LNCAP (cell line): ENCODE measurements at regions not wholly inside any gene's neighbourhood (a gene's known extent, or its start where the extent isn't known, plus 50 kb on each side); places are given as distances from the start of the nearest gene placed in this dataset.

Experiments
- TF ChIP-seq, protein P1 (sequence below): fragments of 450-650 bp; IDR thresholded peaks from 2 replicates; pipeline ENCODE4 v1.5.1; 2017; ENCODE audit warnings: mild to moderate bottlenecking

DNA sequence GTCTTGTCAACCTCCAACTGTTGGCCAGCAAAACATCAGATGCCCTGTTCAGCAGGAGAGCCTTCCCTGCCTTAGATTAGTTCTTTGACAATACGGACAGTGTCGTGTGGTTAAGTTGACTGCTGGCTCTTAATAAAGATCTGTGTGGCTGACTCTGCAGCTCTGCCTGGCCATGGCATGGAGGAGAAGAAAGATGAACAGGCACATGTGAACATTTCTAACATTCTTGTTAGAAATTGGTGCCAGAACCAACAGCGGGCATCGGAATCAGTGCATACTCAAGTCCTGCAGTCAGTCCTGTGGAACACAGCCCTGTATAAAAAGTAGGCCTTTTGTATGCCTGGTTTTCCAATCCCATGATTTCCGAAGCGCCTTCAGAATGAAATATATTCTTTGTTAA is 455.6 kb downstream of the POM121L12 start:
- TF ChIP-seq, protein P1, sequence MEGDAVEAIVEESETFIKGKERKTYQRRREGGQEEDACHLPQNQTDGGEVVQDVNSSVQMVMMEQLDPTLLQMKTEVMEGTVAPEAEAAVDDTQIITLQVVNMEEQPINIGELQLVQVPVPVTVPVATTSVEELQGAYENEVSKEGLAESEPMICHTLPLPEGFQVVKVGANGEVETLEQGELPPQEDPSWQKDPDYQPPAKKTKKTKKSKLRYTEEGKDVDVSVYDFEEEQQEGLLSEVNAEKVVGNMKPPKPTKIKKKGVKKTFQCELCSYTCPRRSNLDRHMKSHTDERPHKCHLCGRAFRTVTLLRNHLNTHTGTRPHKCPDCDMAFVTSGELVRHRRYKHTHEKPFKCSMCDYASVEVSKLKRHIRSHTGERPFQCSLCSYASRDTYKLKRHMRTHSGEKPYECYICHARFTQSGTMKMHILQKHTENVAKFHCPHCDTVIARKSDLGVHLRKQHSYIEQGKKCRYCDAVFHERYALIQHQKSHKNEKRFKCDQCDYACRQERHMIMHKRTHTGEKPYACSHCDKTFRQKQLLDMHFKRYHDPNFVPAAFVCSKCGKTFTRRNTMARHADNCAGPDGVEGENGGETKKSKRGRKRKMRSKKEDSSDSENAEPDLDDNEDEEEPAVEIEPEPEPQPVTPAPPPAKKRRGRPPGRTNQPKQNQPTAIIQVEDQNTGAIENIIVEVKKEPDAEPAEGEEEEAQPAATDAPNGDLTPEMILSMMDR, result no peak

DNA sequence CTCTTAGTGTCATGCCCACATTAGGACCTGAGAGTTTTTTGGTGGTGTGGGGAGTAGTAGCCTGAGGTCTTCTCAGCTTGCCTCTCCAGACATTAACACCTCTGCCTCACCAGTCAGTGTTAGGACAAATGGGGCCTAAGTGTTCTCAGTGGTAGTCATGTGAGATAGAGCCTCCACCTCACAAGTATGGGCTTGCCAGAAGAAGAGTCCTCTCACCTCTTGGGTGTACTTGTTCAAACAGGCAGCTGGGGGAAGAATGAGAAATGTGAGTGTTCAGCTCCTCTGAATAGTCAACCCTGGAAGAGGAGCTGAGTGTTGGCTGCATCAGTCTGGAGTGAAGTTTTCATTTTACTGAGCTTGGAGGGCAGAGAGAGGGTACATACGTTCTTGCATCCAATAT is 464.6 kb downstream of the POM121L12 start:
- TF ChIP-seq, protein P1, result no peak

DNA sequence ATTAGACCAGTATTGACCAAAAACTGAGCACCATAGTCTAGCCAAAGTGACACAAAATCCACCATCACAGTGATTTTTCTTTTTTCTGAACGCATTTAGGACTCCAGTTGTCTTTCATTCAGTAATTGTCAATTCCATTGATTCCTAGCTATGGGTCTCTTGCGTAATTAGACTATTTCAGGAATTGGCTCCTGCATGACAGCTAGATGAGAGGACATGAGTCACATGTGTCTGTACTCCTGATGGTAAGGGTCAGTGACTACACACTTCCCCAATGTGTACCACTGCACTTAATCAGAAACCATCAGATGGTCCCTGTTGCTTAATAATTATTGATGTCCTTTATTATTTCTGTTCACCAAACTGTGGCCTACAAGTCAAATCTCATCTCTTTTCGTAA is 469.5 kb downstream of the POM121L12 start:
- TF ChIP-seq, protein P1, result no peak

DNA sequence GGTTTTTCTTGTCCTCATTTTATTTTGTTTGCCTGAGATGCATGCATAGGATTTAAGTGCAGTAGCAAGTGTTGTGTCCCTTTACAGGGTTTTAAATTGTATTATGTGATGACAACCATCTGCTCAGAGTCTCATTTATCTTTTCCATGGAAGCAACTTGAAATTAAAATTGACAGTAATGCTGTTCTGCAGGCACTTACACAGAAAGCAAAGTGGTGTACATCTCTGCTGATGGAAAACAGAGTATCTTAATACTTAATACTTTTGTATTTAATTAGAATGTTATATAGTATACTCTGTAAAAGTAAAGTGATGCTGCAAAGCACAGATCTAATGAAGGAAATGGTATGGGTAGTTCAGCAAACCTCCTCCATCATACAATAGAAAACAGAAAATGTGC is 482.9 kb downstream of the POM121L12 start:
- TF ChIP-seq, protein P1, result no peak

DNA sequence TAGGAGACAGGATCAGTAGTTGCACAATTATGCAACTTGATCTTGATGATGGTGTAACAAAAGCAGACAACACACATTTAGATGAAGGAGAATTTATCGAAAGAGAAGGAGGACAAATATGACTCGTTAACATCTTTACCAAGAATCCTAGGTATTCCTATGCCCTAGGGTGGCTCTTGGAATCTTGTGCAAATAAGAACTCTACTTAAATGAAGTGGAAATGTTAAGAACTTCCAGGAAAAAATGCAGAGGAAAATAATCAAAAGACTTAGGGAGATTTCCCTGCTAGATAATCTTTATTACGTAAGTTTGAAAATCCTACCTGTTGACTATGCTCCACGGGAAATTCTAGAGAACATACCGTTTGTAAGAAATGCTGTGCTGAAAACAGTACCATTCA is 485.4 kb downstream of the POM121L12 start:
- TF ChIP-seq, protein P1, result no peak

DNA sequence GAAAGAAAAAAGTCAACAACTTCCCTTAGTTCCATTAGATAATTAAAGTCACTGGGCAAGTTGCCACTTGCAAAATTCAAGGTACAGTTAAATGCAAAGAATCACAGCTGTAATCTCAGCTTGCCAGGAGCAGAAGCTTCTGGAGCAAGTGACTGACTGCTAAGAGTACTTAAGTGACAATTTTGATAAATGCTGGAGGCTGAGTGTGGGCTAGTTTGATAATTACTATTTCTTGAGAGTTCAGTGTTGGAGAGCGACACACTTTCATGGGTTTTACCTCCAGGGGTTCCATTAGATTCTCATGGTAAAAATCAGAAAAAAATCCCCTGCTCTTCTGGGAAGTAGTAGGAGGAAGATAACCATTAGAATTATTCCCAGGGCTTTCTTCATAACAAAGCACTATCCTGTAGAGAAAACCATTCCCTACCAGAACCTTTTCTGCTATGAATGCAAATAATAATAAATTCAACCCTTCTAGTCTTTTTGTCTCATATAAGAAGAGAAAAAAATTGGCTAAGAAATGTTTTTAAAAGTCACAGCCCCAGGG is 486.3 kb downstream of the POM121L12 start:
- TF ChIP-seq, protein P1, result no peak

DNA sequence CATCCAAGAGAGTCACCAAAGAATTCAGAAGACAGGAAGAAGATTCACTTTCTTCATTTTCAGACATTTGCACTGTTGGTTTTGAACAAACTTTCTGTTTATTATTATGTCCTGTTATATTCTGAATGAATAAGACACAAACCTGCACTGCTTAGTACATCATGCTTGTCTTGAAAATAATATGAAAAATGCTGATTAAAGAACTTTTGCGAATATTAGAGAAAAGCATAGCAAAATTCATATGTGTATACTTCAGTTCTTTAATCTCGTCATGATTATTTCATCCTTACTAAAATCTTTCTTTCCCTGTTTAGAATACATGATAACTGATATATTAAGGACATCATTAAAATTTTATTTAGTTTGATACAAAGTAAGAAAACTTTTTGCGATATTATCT is 504.1 kb downstream of the POM121L12 start:
- TF ChIP-seq, protein P1, result no peak

DNA sequence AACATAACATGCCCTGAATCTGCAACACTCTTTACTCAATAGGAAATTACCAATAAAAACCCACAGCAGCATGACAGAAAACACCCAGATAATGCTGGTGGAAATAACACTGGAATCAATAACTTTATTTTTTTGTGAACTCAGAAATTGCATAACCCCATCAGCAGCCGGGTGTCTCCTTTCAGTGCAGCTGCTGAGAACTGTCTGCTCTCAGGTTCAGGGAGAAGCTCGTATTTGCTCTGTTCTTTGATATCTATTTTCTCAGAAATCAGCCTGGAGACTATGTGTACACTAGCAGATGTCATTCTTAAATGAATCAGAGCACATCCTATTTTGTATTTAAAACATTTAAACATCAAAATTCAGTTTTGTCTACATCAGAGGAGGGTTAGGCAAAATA is 506.0 kb downstream of the POM121L12 start:
- TF ChIP-seq, protein P1, result no peak
